H9 (cell line): ENCODE measurements at regions not wholly inside any gene's neighbourhood (a gene's known extent, or its start where the extent isn't known, plus 50 kb on each side); places are given as distances from the start of the nearest gene placed in this dataset.

ENCODE experiments used
- DNase-seq: peaks from one replicate; pipeline ENCODE4 v3.0.0-alpha.2; 2017
- H2AFZ ChIP-seq: one replicate; pipeline ENCODE4 v1.6.1; 2013; ENCODE audit warnings: mild to moderate bottlenecking, low read length, control low read depth, moderate library complexity
- H2AK5ac ChIP-seq: 2 replicates; pipeline ENCODE4 v1.6.1; 2013; ENCODE audit warnings: low read length, control low read depth, mixed read lengths; ENCODE audit not compliant: insufficient read length
- H2BK120ac ChIP-seq: one replicate; pipeline ENCODE4 v1.6.1; 2013; ENCODE audit warnings: low read depth, mild to moderate bottlenecking, low read length, control low read depth, inconsistent platforms; ENCODE audit not compliant: poor library complexity, severe bottlenecking
- H2BK12ac ChIP-seq: 2 replicates; pipeline ENCODE4 v1.6.1; 2013; ENCODE audit warnings: low read length, control low read depth, mixed read lengths, low read depth; ENCODE audit not compliant: insufficient read length
- H2BK15ac ChIP-seq: 2 replicates; pipeline ENCODE4 v1.6.1; 2013; ENCODE audit warnings: low read depth, low read length, control low read depth
- H2BK20ac ChIP-seq: one replicate; pipeline ENCODE4 v1.6.1; 2013; ENCODE audit warnings: low read depth, mild to moderate bottlenecking, low read length, control low read depth, inconsistent platforms; ENCODE audit not compliant: poor library complexity, severe bottlenecking
- H2BK5ac ChIP-seq: 2 replicates; pipeline ENCODE4 v1.6.1; 2013; ENCODE audit warnings: low read length, control low read depth, mixed read lengths; ENCODE audit not compliant: insufficient read length
- H3K14ac ChIP-seq: 2 replicates; pipeline ENCODE4 v1.6.1; 2013; ENCODE audit warnings: low read length, control low read depth; ENCODE audit not compliant: insufficient read depth
- H3K18ac ChIP-seq: 2 replicates; pipeline ENCODE4 v1.6.1; 2013; ENCODE audit warnings: low read depth, mild to moderate bottlenecking, mixed read lengths, low read length, control low read depth; ENCODE audit not compliant: insufficient read length
- H3K23ac ChIP-seq: 2 replicates; pipeline ENCODE4 v1.6.1; 2013; ENCODE audit warnings: low read length, control low read depth, mixed read lengths, low read depth; ENCODE audit not compliant: insufficient read length
- H3K23me2 ChIP-seq: 2 replicates; pipeline ENCODE4 v1.6.1; 2013; ENCODE audit warnings: low read depth, mild to moderate bottlenecking, mixed read lengths, low read length, control low read depth; ENCODE audit not compliant: insufficient read length, poor library complexity, severe bottlenecking
- H3K27ac ChIP-seq: 2 replicates; pipeline ENCODE4 v1.5.1; 2013; ENCODE audit warnings: low read length, control low read depth, mixed read lengths, low read depth; ENCODE audit not compliant: insufficient read length
- H3K27me3 ChIP-seq: 2 replicates; pipeline ENCODE4 v1.6.1; 2013; ENCODE audit warnings: low read length, control low read depth, inconsistent platforms; ENCODE audit not compliant: insufficient read depth
- H3K4ac ChIP-seq: 2 replicates; pipeline ENCODE4 v1.6.1; 2013; ENCODE audit warnings: low read depth, mild to moderate bottlenecking, control low read depth, inconsistent platforms, low read length, moderate library complexity
- H3K4me1 ChIP-seq: 2 replicates; pipeline ENCODE4 v1.6.1; 2013; ENCODE audit warnings: low read length, control low read depth, inconsistent platforms; ENCODE audit not compliant: insufficient read depth
- H3K4me2 ChIP-seq: 2 replicates; pipeline ENCODE4 v1.6.1; 2013; ENCODE audit warnings: low read length, control low read depth, mixed read lengths; ENCODE audit not compliant: insufficient read length, insufficient read depth
- H3K56ac ChIP-seq: 2 replicates; pipeline ENCODE4 v1.6.1; 2013; ENCODE audit warnings: low read depth, mild to moderate bottlenecking, mixed read lengths, low read length, control low read depth; ENCODE audit not compliant: insufficient read length
- H3K79me1 ChIP-seq: 2 replicates; pipeline ENCODE4 v1.6.1; 2013; ENCODE audit warnings: low read depth, mild to moderate bottlenecking, moderate library complexity, low read length, control low read depth, inconsistent platforms; ENCODE audit not compliant: insufficient read depth, poor library complexity, severe bottlenecking
- H3K79me2 ChIP-seq: 2 replicates; pipeline ENCODE4 v1.6.1; 2013; ENCODE audit warnings: low read length, control low read depth, inconsistent platforms; ENCODE audit not compliant: insufficient read depth
- H3K9ac ChIP-seq: 2 replicates; pipeline ENCODE4 v1.6.1; 2013; ENCODE audit warnings: low read length, control low read depth, mixed read lengths; ENCODE audit not compliant: insufficient read length; ENCODE audit errors: extremely low read depth
- H3K9me3 ChIP-seq: one replicate; pipeline ENCODE4 v1.6.1; 2013; ENCODE audit warnings: low read depth, low read length, inconsistent platforms; ENCODE audit not compliant: control insufficient read depth
- H3T11ph ChIP-seq: one replicate; pipeline ENCODE4 v1.6.1; 2013; ENCODE audit warnings: mild to moderate bottlenecking, low read length, control low read depth, inconsistent platforms
- H4K20me1 ChIP-seq: one replicate; pipeline ENCODE4 v1.6.1; 2013; ENCODE audit not compliant: control insufficient read depth, insufficient read length, insufficient read depth
- H4K5ac ChIP-seq: 2 replicates; pipeline ENCODE4 v1.6.1; 2013; ENCODE audit warnings: low read depth, mild to moderate bottlenecking, mixed read lengths, low read length, control low read depth; ENCODE audit not compliant: insufficient read length
- H4K8ac ChIP-seq: replicated peaks from 2 replicates; pipeline ENCODE4 v1.6.1; 2013; ENCODE audit warnings: low read length, control low read depth, mixed read lengths, low read depth; ENCODE audit not compliant: insufficient read length
- H4K91ac ChIP-seq: 2 replicates; pipeline ENCODE4 v1.6.1; 2013; ENCODE audit warnings: low read depth, mild to moderate bottlenecking, moderate library complexity, mixed read lengths, low read length, control low read depth; ENCODE audit not compliant: insufficient read length
- H3K27ac Mint-ChIP-seq, 3 experiments: 2 replicates in 2 of 3; 3 replicates in 1 of 3; pipeline ENCODE4 v1.8.0; 2020 to 2021; ENCODE audit warnings: mixed read lengths in 3 of 3, mild to moderate bottlenecking in 1 of 3, moderate library complexity in 1 of 3
- H3K27me3 Mint-ChIP-seq: 2 replicates; pipeline ENCODE4 v1.8.0; 2021; ENCODE audit warnings: low read depth, mild to moderate bottlenecking, moderate library complexity, mixed read lengths
- H3K36me3 Mint-ChIP-seq, 3 experiments: 2 replicates in 2 of 3; 3 replicates in 1 of 3; pipeline ENCODE4 v1.8.0; 2020 to 2021; ENCODE audit warnings: low read depth in 3 of 3, mixed read lengths in 3 of 3; ENCODE audit not compliant: insufficient read depth in 1 of 3
- H3K4me1 Mint-ChIP-seq, 2 experiments: 2 replicates each; pipeline ENCODE4 v1.8.0; 2020; ENCODE audit warnings: mixed read lengths in 2 of 2
- H3K4me3 Mint-ChIP-seq, 2 experiments: 2 replicates in 1 of 2; 3 replicates in 1 of 2; pipeline ENCODE4 v1.8.0; 2020 to 2021; ENCODE audit warnings: mild to moderate bottlenecking in 2 of 2, mixed read lengths in 2 of 2, moderate library complexity in 1 of 2
- H3K9me3 Mint-ChIP-seq, 2 experiments: 2 replicates in 1 of 2; 3 replicates in 1 of 2; pipeline ENCODE4 v1.8.0; 2020; ENCODE audit warnings: mild to moderate bottlenecking in 2 of 2, mixed read lengths in 2 of 2, moderate library complexity in 1 of 2
- CTCF ChIP-seq: fragments of 200-600 bp; sonication (generic); conservative IDR thresholded peaks from 3 replicates; pipeline ENCODE4 v1.8.0; 2021; ENCODE audit warnings: antibody characterized with exemption, mild to moderate bottlenecking
- WGBS: extraction: QIAGEN DNeasy Blood & Tissue Kit; methylation state at CpG from one replicate; pipeline ENCODE4 v1.1.7; 2013; ENCODE audit warnings: missing lambda C conversion rate, low lambda C conversion rate, mixed read lengths; ENCODE audit not compliant: insufficient read length; ENCODE audit errors: extremely low coverage; 5-methylcytosine and 5-hydroxymethylcytosine counted together

GRCh38 chr12:25320123-25321006 is 69.6 kb upstream of the KRAS start:
- Histone ChIP-seq H3K56ac (no peak overlapping the region), H3K9ac (no peak overlapping the region), H3T11ph (no peak overlapping the region), H2AK5ac (no peak overlapping the region), H3K79me1 (no peaks in the 10 kb centered on the region), H2BK20ac (no peak overlapping the region), H4K8ac (no peak overlapping the region), H3K27ac (no peak overlapping the region), H2BK15ac (no peak overlapping the region), H4K5ac (no peak overlapping the region), H3K27me3 (no peaks in the 10 kb centered on the region), H3K4me2 (no peak overlapping the region), H3K23me2 (no peaks in the 10 kb centered on the region), H2BK12ac (no peak overlapping the region), H2BK120ac (no peak overlapping the region), H4K91ac (no peak overlapping the region), H3K79me2 (no peaks in the 10 kb centered on the region), H3K14ac (no peak overlapping the region), H2AFZ (no peak overlapping the region), H3K4me1 (no peaks in the 10 kb centered on the region), H4K20me1 (no peaks in the 10 kb centered on the region), H3K4ac (no peak overlapping the region), H3K9me3 (no peaks in the 10 kb centered on the region), H3K18ac (no peak overlapping the region), H3K23ac (no peak overlapping the region), H2BK5ac (no peak overlapping the region)
- TF ChIP-seq CTCF, result no peak
- H3K27ac Mint-ChIP-seq, result no peak overlapping the region
- no peaks in the 10 kb centered on the region for H3K27me3 Mint-ChIP-seq
- no CpG with 5 or more reads among the region's 5 CpGs for WGBS
- no peak overlapping the region for H3K4me3 Mint-ChIP-seq
- no peaks in the 10 kb centered on the region for H3K9me3 Mint-ChIP-seq
- peaks cover 0 to 4% of the 10 kb centered on the region in 2 experiments; a peak in 2 of 4 replicates for H3K4me1 Mint-ChIP-seq
- no peaks in the 10 kb centered on the region for H3K36me3 Mint-ChIP-seq
- no peak for DNase-seq
